Loucy (cell line): ENCODE measurements at regions not wholly inside any gene's neighbourhood (a gene's known extent, or its start where the extent isn't known, plus 50 kb on each side); places are given as distances from the start of the nearest gene placed in this dataset.

Source experiments
- H2AFZ ChIP-seq: fragments of 200-600 bp; sonication (generic); 2 replicates; pipeline ENCODE4 v1.6.0; 2016; ENCODE audit warnings: antibody characterized with exemption, mild to moderate bottlenecking, low read length, moderate library complexity
- H3F3A ChIP-seq: fragments of 200-600 bp; 2 replicates; pipeline ENCODE4 v1.6.0; 2016; ENCODE audit warnings: antibody characterized with exemption, low read depth, mild to moderate bottlenecking
- H3K27me3 ChIP-seq: fragments of 200-600 bp; sonication (generic); 2 replicates; pipeline ENCODE4 v1.6.1; 2014; ENCODE audit warnings: low read length, mild to moderate bottlenecking; ENCODE audit not compliant: insufficient read depth, poor library complexity, severe bottlenecking
- H3K36me3 ChIP-seq: fragments of 200-600 bp; sonication (generic); 2 replicates; pipeline ENCODE4 v1.6.1; 2016; ENCODE audit warnings: low read length; ENCODE audit not compliant: insufficient read depth
- H3K4me1 ChIP-seq: fragments of 200-600 bp; sonication (generic); 2 replicates; pipeline ENCODE4 v1.5.1; 2014; ENCODE audit warnings: low read length, mild to moderate bottlenecking; ENCODE audit not compliant: insufficient read depth, poor library complexity, severe bottlenecking
- H3K4me2 ChIP-seq: fragments of 200-600 bp; sonication (generic); 2 replicates; pipeline ENCODE4 v1.6.0; 2014; ENCODE audit warnings: antibody characterized with exemption, low read length, low read depth, mild to moderate bottlenecking; ENCODE audit not compliant: poor library complexity, severe bottlenecking
- H3K4me3 ChIP-seq: fragments of 200-600 bp; sonication (generic); 2 replicates; pipeline ENCODE4 v1.5.1; 2014; ENCODE audit warnings: low read length, mild to moderate bottlenecking, mixed read lengths; ENCODE audit not compliant: poor library complexity, severe bottlenecking
- H3K79me2 ChIP-seq: fragments of 200-600 bp; sonication (generic); 2 replicates; pipeline ENCODE4 v1.6.1; 2014; ENCODE audit warnings: low read length; ENCODE audit not compliant: insufficient read depth
- H3K9ac ChIP-seq: fragments of 200-600 bp; sonication (generic); 2 replicates; pipeline ENCODE4 v1.6.0; 2014; ENCODE audit warnings: mild to moderate bottlenecking, low read depth, low read length, moderate library complexity; ENCODE audit not compliant: poor library complexity, severe bottlenecking
- H3K9me2 ChIP-seq: fragments of 200-600 bp; sonication (generic); replicated peaks from 2 replicates; pipeline ENCODE4 v1.6.1; 2016; ENCODE audit warnings: low read depth, low read length, mixed read lengths
- H3K9me3 ChIP-seq: fragments of 200-600 bp; sonication (generic); 2 replicates; pipeline ENCODE4 v1.6.1; 2014; ENCODE audit warnings: mild to moderate bottlenecking, antibody characterized with exemption, low read length, low read depth; ENCODE audit not compliant: insufficient read depth
- H4K20me1 ChIP-seq: fragments of 200-600 bp; sonication (generic); 2 replicates; pipeline ENCODE4 v1.6.0; 2014; ENCODE audit warnings: antibody characterized with exemption, low read length, mild to moderate bottlenecking; ENCODE audit not compliant: insufficient read depth, poor library complexity, severe bottlenecking
- EZH2phosphoT487 ChIP-seq: fragments of 200-600 bp; IDR thresholded peaks from 2 replicates; pipeline ENCODE4 v1.6.1; 2018; ENCODE audit warnings: antibody characterized with exemption, mild to moderate bottlenecking, moderate library complexity, borderline replicate concordance
- TF ChIP-seq, protein P1 (sequence below): fragments of 200-600 bp; sonication (generic); conservative IDR thresholded peaks from 2 replicates; pipeline ENCODE4 v1.5.1; 2014; ENCODE audit warnings: mild to moderate bottlenecking, antibody characterized with exemption, low read length

DNA sequence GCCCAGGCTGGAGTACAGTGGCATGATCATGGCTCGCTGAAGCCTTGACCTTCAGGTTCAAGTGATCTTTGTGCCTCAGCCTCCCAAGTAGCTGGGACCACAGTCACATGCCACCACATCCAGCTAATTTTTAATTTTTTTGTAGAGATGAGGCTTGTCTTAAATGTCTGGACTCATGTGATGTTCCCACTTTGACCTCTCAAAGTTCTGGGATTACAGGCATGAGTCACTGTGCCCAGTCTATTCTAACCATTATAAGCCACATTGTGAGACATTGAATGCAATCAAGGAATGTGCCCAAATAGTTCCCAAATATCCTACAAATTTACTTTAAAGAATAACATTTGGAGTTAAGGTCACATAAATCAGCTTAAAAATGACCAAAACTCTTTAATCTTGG is 130.7 kb upstream of the ARID2 start:
- H3K79me2 ChIP-seq, result no peaks in the 10 kb centered on the region
- no peaks in the 10 kb centered on the region for H3K9me2 ChIP-seq
- no peak overlapping the region for H3K9ac ChIP-seq
- no peaks in the 10 kb centered on the region for H3K27me3 ChIP-seq
- H3K9me3 ChIP-seq, result no peaks in the 10 kb centered on the region
- H3F3A ChIP-seq, result no peaks in the 10 kb centered on the region
- H3K4me2 ChIP-seq, result no peak overlapping the region
- H3K4me1 ChIP-seq, result no peaks in the 10 kb centered on the region
- H3K4me3 ChIP-seq, result no peak overlapping the region
- no peak overlapping the region for H2AFZ ChIP-seq
- TF ChIP-seq, protein P1, sequence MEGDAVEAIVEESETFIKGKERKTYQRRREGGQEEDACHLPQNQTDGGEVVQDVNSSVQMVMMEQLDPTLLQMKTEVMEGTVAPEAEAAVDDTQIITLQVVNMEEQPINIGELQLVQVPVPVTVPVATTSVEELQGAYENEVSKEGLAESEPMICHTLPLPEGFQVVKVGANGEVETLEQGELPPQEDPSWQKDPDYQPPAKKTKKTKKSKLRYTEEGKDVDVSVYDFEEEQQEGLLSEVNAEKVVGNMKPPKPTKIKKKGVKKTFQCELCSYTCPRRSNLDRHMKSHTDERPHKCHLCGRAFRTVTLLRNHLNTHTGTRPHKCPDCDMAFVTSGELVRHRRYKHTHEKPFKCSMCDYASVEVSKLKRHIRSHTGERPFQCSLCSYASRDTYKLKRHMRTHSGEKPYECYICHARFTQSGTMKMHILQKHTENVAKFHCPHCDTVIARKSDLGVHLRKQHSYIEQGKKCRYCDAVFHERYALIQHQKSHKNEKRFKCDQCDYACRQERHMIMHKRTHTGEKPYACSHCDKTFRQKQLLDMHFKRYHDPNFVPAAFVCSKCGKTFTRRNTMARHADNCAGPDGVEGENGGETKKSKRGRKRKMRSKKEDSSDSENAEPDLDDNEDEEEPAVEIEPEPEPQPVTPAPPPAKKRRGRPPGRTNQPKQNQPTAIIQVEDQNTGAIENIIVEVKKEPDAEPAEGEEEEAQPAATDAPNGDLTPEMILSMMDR, result no peak
- TF ChIP-seq EZH2phosphoT487, result no peak
- H3K36me3 ChIP-seq, result no peaks in the 10 kb centered on the region
- H4K20me1 ChIP-seq, result no peaks in the 10 kb centered on the region

DNA sequence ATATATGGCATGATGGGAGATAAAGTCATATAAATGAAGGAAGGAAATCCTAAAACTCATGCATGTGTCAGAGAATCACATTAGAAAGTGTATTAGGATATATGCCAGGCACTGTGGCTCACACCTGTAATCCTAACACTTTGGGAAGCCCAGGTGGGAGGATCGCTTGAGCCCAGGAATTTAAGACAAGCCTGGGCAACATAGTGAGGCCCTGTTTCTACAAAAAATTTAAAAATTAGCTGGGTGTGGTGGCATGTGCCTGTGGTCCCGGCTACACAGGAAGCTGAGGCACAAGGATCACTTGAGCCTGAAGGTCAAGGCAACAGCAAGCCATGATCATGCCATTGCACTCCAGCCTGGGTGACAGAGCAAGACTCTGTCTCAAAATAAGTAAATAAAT is 130.3 kb upstream of the ARID2 start:
- Histone ChIP-seq H3F3A (no peaks in the 10 kb centered on the region), H3K27me3 (no peaks in the 10 kb centered on the region), H3K9me3 (no peaks in the 10 kb centered on the region), H3K36me3 (no peaks in the 10 kb centered on the region), H3K4me1 (no peaks in the 10 kb centered on the region), H3K4me2 (no peak overlapping the region), H4K20me1 (no peaks in the 10 kb centered on the region), H3K79me2 (no peaks in the 10 kb centered on the region), H3K9me2 (no peaks in the 10 kb centered on the region), H2AFZ (no peak overlapping the region), H3K9ac (no peak overlapping the region), H3K4me3 (no peak overlapping the region)
- TF ChIP-seq, protein P1, result no peak

DNA sequence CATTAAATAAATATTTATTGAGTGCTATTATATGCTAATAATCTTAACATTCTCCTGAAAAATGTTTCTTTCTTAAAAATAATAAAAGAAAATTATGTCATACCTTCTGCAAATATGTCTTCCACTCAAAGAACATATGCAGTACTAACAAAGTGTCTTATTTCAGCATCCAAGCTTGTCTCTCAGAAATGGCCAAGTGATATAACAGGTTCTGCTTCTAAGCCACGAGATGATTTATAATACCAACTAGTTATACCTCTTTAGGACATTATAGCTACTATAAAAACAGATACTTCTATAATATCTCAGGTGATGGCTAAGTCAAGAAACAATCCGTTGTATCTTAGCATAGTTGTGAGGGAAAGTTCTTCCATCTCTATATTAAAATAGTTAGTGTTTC is 128.1 kb upstream of the ARID2 start:
- Histone ChIP-seq H2AFZ (no peak overlapping the region), H3K27me3 (no peaks in the 10 kb centered on the region), H3K4me1 (no peaks in the 10 kb centered on the region), H3K4me2 (no peak overlapping the region), H3K9ac (no peak overlapping the region), H4K20me1 (no peaks in the 10 kb centered on the region), H3K79me2 (no peaks in the 10 kb centered on the region), H3F3A (no peaks in the 10 kb centered on the region), H3K36me3 (no peaks in the 10 kb centered on the region), H3K4me3 (no peak overlapping the region), H3K9me2 (no peaks in the 10 kb centered on the region), H3K9me3 (no peaks in the 10 kb centered on the region)
- TF ChIP-seq, protein P1, result no peak
- no peak for TF ChIP-seq EZH2phosphoT487
